ENCODE measurements at regions not wholly inside any gene's neighbourhood (a gene's known extent, or its start where the extent isn't known, plus 50 kb on each side); places are given as distances from the start of the nearest gene placed in this dataset.

GRCh38 chr4:180558427-180558826, 1684.8 kb upstream of the TENM3 start:
- no peaks in the 10 kb centered on the region for H3K27me3 ChIP-seq
- no peak overlapping the region for H3K27ac ChIP-seq
- 65 to 69% methylated on average over 7 of the region's 7 CpGs for WGBS, 2 donors
- no peak for ATAC-seq
- no peaks in the 10 kb centered on the region for H3K9me3 ChIP-seq
- TF ChIP-seq CTCF (IDR thresholded peaks at IDR 0.05) = no peak
- no peak overlapping the region for H3K4me3 ChIP-seq
- no peaks in the 10 kb centered on the region for H3K36me3 ChIP-seq
- intact Hi-C loops (cut with DNase I) = no loop called here
- DNase-seq = no peak
- no peaks in the 10 kb centered on the region for H3K4me1 ChIP-seq

- H3K9me3 ChIP-seq = no peaks in the 10 kb centered on the region
- intact Hi-C loops (cut with DNase I) = no loop called here
- ATAC-seq (no peak), DNase-seq (no peak)
- TF ChIP-seq CTCF (IDR thresholded peaks at IDR 0.05) = no peak
- WGBS, 2 donors = 48 to 49% methylated on average over 2 of the region's 2 CpGs
- no peak overlapping the region for H3K4me3 ChIP-seq
- no peaks in the 10 kb centered on the region for H3K4me1 ChIP-seq
- no peaks in the 10 kb centered on the region for H3K27me3 ChIP-seq
- no peak overlapping the region for H3K27ac ChIP-seq
- H3K36me3 ChIP-seq = no peaks in the 10 kb centered on the region
These were observed 1682.3 kb upstream of the TENM3 start for GRCh38 chr4:180560896-180561295.

- no peak for DNase-seq
- 52 to 57% methylated on average over 3 of the region's 3 CpGs for WGBS, 2 donors
These were observed 1679.2 kb upstream of the TENM3 start for GRCh38 chr4:180564026-180564425.

GRCh38 chr4:180564448-180564847, 1678.8 kb upstream of the TENM3 start:
- no peaks in the 10 kb centered on the region for H3K4me1 ChIP-seq
- no peaks in the 10 kb centered on the region for H3K27me3 ChIP-seq
- DNase-seq = no peak
- no peaks in the 10 kb centered on the region for H3K36me3 ChIP-seq
- H3K27ac ChIP-seq = no peak overlapping the region
- 60 to 62% methylated on average over 5 of the region's 5 CpGs for WGBS, 2 donors
- intact Hi-C loops (cut with DNase I) = no loop called here
- ATAC-seq = no peak
- H3K4me3 ChIP-seq = no peak overlapping the region
- no peaks in the 10 kb centered on the region for H3K9me3 ChIP-seq
- TF ChIP-seq CTCF (IDR thresholded peaks at IDR 0.05) = no peak

More at GRCh38 chr4:180564026-180564425, 1679.2 kb upstream of the TENM3 start:
- H3K4me3 ChIP-seq = no peak overlapping the region
- H3K36me3 ChIP-seq = no peaks in the 10 kb centered on the region
- no peaks in the 10 kb centered on the region for H3K9me3 ChIP-seq
- H3K27me3 ChIP-seq = no peaks in the 10 kb centered on the region
- no peak for ATAC-seq
- no peaks in the 10 kb centered on the region for H3K4me1 ChIP-seq
- intact Hi-C loops (cut with DNase I) = no loop called here
- H3K27ac ChIP-seq = no peak overlapping the region
- no peak for TF ChIP-seq CTCF (IDR thresholded peaks at IDR 0.05)
